SKM-1 (cell line): ENCODE measurements at regions not wholly inside any gene's neighbourhood (a gene's known extent, or its start where the extent isn't known, plus 50 kb on each side); places are given as distances from the start of the nearest gene placed in this dataset.

Source experiments
- DNase-seq: peaks from one replicate; lab custom pipeline; 2025; ENCODE audit not compliant: unreplicated experiment; lab: John Stamatoyannopoulos, UW

GRCh38 chr4:117425636-117426035, 340.3 kb upstream of the TRAM1L1 start:
- DNase-seq, result no peak

GRCh38 chr4:117428536-117428935, 343.2 kb upstream of the TRAM1L1 start:
- DNase-seq, result no peak

- no peak for DNase-seq
Observed at GRCh38 chr4:117429061-117429460, 343.7 kb upstream of the TRAM1L1 start.

DNA sequence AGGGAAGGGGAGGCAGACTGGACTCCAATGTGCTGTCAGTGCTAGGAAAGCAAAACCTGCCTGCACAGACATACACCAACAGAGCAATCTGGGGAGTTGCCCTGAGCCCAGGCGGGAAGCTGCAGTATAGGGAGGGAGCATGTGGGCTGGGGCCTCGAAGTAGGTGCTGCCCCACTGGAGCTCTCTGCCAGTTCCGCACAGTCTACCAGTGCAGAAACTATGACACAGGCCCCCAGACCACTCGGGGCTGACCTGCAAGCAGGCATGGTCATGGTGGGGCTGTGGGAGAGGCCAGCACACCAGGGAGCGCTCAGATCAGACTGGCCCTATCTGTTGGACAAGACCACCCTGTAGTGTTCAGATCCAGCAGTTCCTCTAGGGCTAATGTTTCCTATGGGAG, 344.1 kb upstream of the TRAM1L1 start:
- no peak for DNase-seq

- no peak for DNase-seq
Observed at GRCh38 chr4:117434424-117434823, 349.0 kb upstream of the TRAM1L1 start.

GRCh38 chr4:117447925-117448324, 362.5 kb upstream of the TRAM1L1 start:
- no peak for DNase-seq

- DNase-seq, result no peak
Observed at GRCh38 chr4:117455088-117455487, 369.7 kb upstream of the TRAM1L1 start.

DNA sequence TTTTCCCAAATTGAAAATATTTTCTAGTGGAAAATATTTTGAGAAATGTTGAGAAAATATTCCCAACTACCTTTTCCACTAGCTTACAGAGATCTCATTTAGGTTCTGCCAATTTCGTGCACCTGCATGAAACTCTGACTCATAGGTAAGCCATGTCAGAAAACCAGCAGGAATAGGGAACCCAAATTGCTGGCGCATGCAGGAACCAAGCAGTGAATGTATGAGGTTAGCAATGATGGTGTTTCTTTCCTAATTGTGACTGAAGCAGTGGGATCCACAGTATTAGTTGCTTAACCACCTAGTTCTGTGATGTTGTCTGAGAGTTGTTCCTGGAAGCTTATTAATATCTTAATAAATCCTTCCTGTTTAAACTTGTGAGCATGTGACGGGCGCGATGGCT, 381.0 kb upstream of the TRAM1L1 start:
- no peak for DNase-seq

DNA sequence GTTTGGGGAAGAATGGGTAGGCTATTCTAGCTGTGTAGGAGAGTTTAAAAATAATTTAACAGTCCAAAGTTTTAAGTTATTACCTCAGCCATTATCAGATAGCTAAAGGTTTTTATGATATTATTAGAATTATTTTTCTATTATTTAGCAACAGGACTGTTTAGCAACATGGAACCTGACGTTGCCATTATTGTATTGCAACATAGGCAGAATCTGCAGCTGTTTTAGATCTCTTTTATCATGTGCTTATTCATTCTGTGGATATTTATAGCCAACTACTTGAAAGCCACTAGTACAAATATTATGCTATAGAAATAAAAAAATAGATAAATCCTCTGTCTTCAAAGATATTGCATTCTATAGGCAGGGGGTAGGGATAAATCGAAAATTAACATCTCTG, 382.0 kb upstream of the TRAM1L1 start:
- DNase-seq, result no peak

DNA sequence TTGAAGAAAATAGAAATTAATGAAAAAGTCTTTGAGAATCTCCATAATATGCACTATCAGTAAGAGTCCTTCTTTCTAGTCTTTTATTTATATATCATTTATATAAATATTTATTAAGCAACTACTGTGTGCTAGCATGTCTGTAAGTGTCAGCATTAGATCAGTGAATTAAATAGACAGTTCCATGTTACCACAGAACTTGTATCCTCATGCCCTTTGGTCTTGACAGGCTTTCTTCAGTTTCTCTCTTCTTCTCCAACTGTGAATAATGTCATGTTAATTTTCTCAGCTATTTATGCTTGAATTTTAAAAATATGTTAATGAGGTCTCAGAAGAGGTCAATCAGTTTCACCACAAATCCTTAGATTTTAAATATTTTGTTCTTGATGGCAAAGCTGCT, 389.6 kb upstream of the TRAM1L1 start:
- no peak for DNase-seq

- no peak for DNase-seq
Observed at GRCh38 chr4:117477925-117478324, 392.5 kb upstream of the TRAM1L1 start.

DNA sequence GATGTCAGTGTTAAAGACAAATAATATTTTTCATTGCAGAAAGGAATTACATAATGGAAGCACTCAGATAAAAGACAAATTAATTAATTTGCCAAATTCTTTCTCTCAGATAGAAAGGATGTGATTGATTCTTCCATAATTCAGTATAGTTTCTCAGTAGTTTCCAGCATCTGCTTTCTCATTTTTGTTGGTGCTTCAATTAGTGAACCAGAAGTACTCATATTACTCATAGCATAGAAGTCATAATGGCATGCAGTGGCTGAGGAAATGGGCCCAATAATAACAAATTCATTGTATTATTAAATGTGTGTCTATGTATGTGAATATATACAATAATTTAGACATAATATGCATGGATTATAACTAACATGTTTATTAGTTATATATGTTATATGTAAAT, 393.3 kb upstream of the TRAM1L1 start:
- no peak for DNase-seq

DNA sequence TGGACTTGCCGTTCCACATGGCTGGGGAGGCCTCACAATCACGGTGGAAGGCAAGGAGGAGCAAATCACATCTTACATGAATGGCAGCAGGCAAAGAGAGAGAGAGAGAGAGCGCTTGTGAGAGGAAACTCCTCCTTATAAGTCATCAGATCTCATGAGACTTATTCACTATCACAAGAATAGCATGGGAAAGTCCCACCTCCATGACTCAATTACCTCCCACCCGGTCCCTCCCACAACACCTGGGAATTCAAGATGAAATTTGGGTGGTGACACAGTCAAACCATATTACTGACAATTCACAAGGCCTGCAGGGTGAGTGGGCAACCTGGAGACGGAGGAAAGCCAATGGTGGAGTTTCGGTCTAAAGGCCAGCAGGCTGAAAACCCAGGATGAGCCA, 394.3 kb upstream of the TRAM1L1 start:
- DNase-seq, result no peak

DNA sequence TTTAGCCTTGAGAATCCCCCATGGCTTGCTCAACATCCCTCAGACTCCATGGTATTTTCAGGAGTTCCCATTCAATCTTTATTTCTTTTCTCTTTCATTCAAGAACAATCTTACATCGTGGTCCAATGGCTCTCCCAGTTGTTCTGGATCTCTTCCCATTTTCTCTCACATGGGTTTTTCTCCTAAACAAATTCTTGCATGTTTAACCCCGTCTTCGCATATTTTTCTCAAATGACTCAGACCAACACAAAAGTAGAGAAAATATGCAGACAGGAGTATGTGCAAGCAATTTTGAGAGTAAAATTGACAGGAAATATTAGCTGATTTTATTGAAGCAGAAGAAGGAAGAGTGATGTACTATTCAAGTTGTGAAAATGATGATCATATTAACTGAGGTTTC, 396.4 kb upstream of the TRAM1L1 start:
- DNase-seq, result no peak

DNA sequence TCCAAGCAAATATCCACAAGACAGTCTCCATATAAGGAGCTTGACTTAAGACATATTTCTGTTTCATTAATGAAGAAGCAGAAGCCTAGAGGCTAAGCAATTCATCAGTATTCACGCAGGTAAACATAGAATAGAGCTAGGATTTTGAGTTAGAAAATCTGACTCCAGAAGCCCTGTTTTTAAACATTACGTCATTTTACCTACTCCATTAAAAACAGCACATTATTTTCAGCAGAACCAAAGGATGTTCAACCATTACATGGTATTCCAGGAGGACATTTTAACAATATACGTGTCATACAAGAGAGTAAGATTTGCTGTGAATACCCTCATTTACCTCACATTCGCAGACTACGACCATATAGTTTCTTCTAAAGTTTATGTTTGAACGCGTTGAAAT, 403.3 kb upstream of the TRAM1L1 start:
- DNase-seq, result no peak

DNA sequence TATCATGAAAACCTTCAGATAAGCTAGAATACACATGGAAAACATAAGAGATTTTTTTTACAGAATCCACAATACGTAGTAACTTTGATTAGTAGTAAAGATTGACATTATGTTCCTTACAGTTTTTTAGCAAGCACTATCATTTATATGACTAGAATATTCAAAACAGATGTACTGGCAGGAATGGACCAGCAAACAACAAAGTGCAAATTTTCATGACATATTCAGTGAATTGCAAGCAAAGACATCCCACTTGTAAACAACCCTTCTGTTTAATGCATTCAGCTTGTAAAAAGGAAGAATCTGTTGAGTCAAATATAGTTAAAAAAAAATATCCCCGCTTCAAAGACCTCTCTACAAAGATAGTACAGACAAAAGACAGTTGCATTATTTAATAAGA, 403.7 kb upstream of the TRAM1L1 start:
- DNase-seq, result no peak

DNA sequence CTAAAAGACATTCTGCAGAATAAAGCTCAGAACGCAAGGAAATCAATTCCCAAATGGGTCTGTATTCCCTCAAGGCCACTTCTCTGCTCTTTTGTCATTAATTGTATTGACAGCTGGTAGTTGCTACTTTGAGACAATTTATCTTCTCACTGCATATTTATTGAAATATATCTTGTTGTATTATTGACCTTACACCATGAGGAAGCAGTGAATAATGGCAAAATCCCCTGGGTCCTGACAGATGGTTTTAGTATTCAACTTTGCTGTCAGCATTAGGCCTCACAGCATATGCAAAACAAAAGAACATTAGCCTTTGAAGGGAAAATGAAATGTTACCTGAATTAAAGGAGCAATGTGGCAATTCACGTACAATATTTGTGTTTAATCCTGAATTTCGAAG, 406.1 kb upstream of the TRAM1L1 start:
- no peak for DNase-seq

DNA sequence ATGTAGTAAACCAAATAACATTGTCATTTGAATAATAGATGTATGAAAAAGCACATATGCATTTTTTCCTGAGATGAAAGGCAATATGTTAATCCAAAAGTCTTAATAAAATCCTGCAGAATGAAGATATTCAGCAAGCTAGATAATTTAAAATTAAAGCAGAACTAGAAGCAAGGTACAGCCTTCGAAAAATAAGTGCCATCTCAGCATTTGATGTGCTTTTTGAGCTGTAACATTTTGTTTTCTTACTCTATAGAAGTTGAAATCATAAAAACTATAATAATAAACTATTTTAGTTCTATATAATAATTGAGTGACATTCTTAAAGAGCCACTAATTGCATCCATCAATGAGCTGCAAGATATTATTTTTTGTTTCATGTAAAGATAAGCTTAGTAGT, 410.4 kb upstream of the TRAM1L1 start:
- DNase-seq, result no peak

GRCh38 chr4:117512414-117512813, 427.0 kb upstream of the TRAM1L1 start:
- no peak for DNase-seq

GRCh38 chr4:117514391-117515175, 429.2 kb upstream of the TRAM1L1 start:
- DNase-seq, result no peak

- no peak for DNase-seq
Observed at GRCh38 chr4:117515921-117516320, 430.5 kb upstream of the TRAM1L1 start.

DNA sequence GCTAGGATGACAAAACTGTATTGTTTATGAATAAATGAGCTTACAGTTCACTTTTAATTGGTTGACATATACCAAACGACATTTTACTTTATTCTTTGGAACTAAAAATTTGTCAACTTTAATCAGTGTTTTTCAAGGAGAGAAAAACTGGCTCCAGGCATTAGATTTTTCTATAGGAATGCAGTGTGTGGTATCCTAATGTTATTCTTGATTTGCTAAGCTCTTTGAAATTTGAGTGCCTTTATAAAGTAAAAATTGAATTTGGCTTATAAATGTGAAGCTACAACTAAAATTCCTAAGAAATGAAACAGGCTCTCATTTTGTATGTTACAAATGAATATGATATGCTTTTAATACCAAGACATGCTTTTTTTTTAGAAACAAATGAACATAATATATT, 442.2 kb upstream of the TRAM1L1 start:
- DNase-seq, result no peak

- DNase-seq, result no peak
Observed at GRCh38 chr4:117529401-117529800, 444.0 kb upstream of the TRAM1L1 start.
